ENCODE measurements at regions not wholly inside any gene's neighbourhood (a gene's known extent, or its start where the extent isn't known, plus 50 kb on each side); places are given as distances from the start of the nearest gene placed in this dataset.
"Not testable (repeated sequence)": the region's sequence is repeated elsewhere in the genome, so short reads cannot be mapped to it uniquely, and the experiment has no call there.

GRCh38 chr20:57770852-57771720 lies 61.3 kb upstream of the PMEPA1 start:
- FAIRE-seq = no peak
- ChIA-PET CTCF (no interaction called here), POLR2A (no interaction called here)
- no peaks in the 10 kb centered on the region for H3K79me2 ChIP-seq (ENCODE audit: control insufficient read depth, insufficient read depth, low read length)
- no peak overlapping the region for H3K9ac ChIP-seq (replicated peaks; ENCODE audit: extremely low read depth, insufficient read depth, low read length)
- H3K27me3 ChIP-seq (ENCODE audit: control insufficient read depth in 2 of 2, insufficient read depth in 2 of 2, low read length in 2 of 2) = no peaks in the 10 kb centered on the region
- no peaks in the 10 kb centered on the region for H4K20me1 ChIP-seq (replicated peaks; ENCODE audit: control insufficient read depth, extremely low read depth, insufficient read depth, low read length)
- DNase-seq (ENCODE audit: low read depth, low spot score) = no peak
- peaks cover 44% of the 10 kb centered on the region for H3K4me1 ChIP-seq (ENCODE audit: control insufficient read depth, extremely low read depth, insufficient read depth, low read length)
- BruUV-seq (replicated peaks) = no TSS peak
- no peak overlapping the region for H2AFZ ChIP-seq (ENCODE audit: low read depth, low read length)
- dilution Hi-C loops (cut with MboI; ENCODE audit: extremely low pct_ligation_motif_present, low sequenced_read_pairs) (no loop called here), intact Hi-C loops (cut with micrococcal nuclease) (no loop called here)
- no peaks in the 10 kb centered on the region for H3K9me1 ChIP-seq (replicated peaks; ENCODE audit: control insufficient read depth, extremely low read depth, insufficient read depth, low read length)
- no peaks in the 10 kb centered on the region for H3K9me3 ChIP-seq (replicated peaks; ENCODE audit: control insufficient read depth, insufficient read depth, low read length)
- no peak overlapping the region for H3K4me3 ChIP-seq (replicated peaks in 1 of 3; ENCODE audit: insufficient read depth in 1 of 3, low read depth in 1 of 3, low read length in 3 of 3)
- TF ChIP-seq POLR2AphosphoS5 (IDR thresholded peaks at IDR 0.05; ENCODE audit: insufficient read depth, low read depth, low read length) = no peak
- TF ChIP-seq MAX (IDR thresholded peaks at IDR 0.05; ENCODE audit: insufficient read depth, insufficient read length) = no peak
- TF ChIP-seq JUN (IDR thresholded peaks at IDR 0.05; ENCODE audit: borderline replicate concordance, insufficient read depth, insufficient read length, low read depth) = no peak
- TF ChIP-seq POLR2A (IDR thresholded peaks at IDR 0.05; ENCODE audit: low read depth, low read length) = no peak
- no peak for TF ChIP-seq MYC (IDR thresholded peaks at IDR 0.05; ENCODE audit: low read depth, low read length)
- TF ChIP-seq CTCF (IDR thresholded peaks at IDR 0.05; ENCODE audit: extremely low read depth in 1 of 2, insufficient read depth in 1 of 2, low read depth in 1 of 2, low read length in 2 of 2) = no peak
- no peak for TF ChIP-seq EZH2 (IDR thresholded peaks at IDR 0.05; ENCODE audit: borderline replicate concordance, low read depth, low read length, severe bottlenecking)
- no peak for TF ChIP-seq FOS (IDR thresholded peaks at IDR 0.05; ENCODE audit: borderline replicate concordance, insufficient read depth, low read length)
- H3K4me2 ChIP-seq (ENCODE audit: insufficient read depth, low read length) = no peak overlapping the region
- no peaks in the 10 kb centered on the region for H3K36me3 ChIP-seq (ENCODE audit: control insufficient read depth in 2 of 2, extremely low read depth in 1 of 2, insufficient read depth in 2 of 2, low read length in 2 of 2)
- H3K27ac ChIP-seq (ENCODE audit: insufficient read depth, low read depth, low read length) = no peak overlapping the region

- H3K4me3 ChIP-seq (replicated peaks in 1 of 3; ENCODE audit: insufficient read depth in 1 of 3, low read depth in 1 of 3, low read length in 3 of 3); H3K4me2 ChIP-seq (ENCODE audit: insufficient read depth, low read length); H3K79me2 ChIP-seq (ENCODE audit: control insufficient read depth, insufficient read depth, low read length); dilution Hi-C loops (cut with MboI; ENCODE audit: extremely low pct_ligation_motif_present, low sequenced_read_pairs); H2AFZ ChIP-seq (ENCODE audit: low read depth, low read length); H3K9me3 ChIP-seq (replicated peaks; ENCODE audit: control insufficient read depth, insufficient read depth, low read length); POLR2A ChIA-PET; H3K9ac ChIP-seq (replicated peaks; ENCODE audit: extremely low read depth, insufficient read depth, low read length); H3K27ac ChIP-seq (ENCODE audit: insufficient read depth, low read depth, low read length); FAIRE-seq; BruUV-seq (replicated peaks); H4K20me1 ChIP-seq (replicated peaks; ENCODE audit: control insufficient read depth, extremely low read depth, insufficient read depth, low read length); DNase-seq (ENCODE audit: low read depth, low spot score); intact Hi-C loops (cut with micrococcal nuclease); H3K9me1 ChIP-seq (replicated peaks; ENCODE audit: control insufficient read depth, extremely low read depth, insufficient read depth, low read length); H3K36me3 ChIP-seq (ENCODE audit: control insufficient read depth in 2 of 2, extremely low read depth in 1 of 2, insufficient read depth in 2 of 2, low read length in 2 of 2); H3K27me3 ChIP-seq (ENCODE audit: control insufficient read depth in 2 of 2, insufficient read depth in 2 of 2, low read length in 2 of 2): not testable (repeated sequence)
- CTCF ChIA-PET = interaction anchor here (0.8 kb wide), 1 partner anchor 22 kb away, joined by 4 read pairs; no protein-coding TSS in a partner anchor
- H3K4me1 ChIP-seq (ENCODE audit: control insufficient read depth, extremely low read depth, insufficient read depth, low read length) = peaks cover 44% of the 10 kb centered on the region
Measured at GRCh38 chr20:57770401-57770800, 60.6 kb upstream of the PMEPA1 start.
